ENCODE measurements at regions not wholly inside any gene's neighbourhood (a gene's known extent, or its start where the extent isn't known, plus 50 kb on each side); places are given as distances from the start of the nearest gene placed in this dataset.

- no peak overlapping the region for H3K4me3 ChIP-seq (ENCODE audit: low read depth, low read length)
- TF ChIP-seq, protein P1, sequence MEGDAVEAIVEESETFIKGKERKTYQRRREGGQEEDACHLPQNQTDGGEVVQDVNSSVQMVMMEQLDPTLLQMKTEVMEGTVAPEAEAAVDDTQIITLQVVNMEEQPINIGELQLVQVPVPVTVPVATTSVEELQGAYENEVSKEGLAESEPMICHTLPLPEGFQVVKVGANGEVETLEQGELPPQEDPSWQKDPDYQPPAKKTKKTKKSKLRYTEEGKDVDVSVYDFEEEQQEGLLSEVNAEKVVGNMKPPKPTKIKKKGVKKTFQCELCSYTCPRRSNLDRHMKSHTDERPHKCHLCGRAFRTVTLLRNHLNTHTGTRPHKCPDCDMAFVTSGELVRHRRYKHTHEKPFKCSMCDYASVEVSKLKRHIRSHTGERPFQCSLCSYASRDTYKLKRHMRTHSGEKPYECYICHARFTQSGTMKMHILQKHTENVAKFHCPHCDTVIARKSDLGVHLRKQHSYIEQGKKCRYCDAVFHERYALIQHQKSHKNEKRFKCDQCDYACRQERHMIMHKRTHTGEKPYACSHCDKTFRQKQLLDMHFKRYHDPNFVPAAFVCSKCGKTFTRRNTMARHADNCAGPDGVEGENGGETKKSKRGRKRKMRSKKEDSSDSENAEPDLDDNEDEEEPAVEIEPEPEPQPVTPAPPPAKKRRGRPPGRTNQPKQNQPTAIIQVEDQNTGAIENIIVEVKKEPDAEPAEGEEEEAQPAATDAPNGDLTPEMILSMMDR (IDR thresholded peaks at IDR 0.05; ENCODE audit: borderline replicate concordance, insufficient read depth, low read depth, low read length): no peak
Measured at GRCh38 chr9:115296831-115297565, 179.0 kb upstream of the TNC start.

- TF ChIP-seq, protein P1 (IDR thresholded peaks at IDR 0.05; ENCODE audit: borderline replicate concordance, insufficient read depth, low read depth, low read length): no peak
- H3K4me3 ChIP-seq (ENCODE audit: low read depth, low read length): no peak overlapping the region
Measured at GRCh38 chr9:115300116-115300515, 182.2 kb upstream of the TNC start.

DNA sequence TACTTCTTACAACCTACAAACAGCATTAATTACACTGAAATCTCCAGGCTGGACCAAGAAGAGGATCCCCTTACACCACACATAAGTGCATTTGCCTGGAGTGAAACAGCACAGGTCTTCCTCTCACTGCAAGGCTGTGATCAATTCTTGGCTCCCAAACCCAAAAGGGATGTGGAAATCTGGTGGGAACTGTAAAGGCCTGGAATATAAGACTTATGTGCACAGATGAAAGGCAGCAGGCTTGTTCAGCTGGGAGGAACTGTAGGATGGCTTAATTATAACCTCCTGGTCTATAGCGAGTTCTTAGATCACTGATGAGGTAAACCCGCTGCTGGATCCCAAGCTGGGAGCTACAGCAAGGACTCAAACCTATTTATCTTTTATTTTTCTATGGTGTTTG is 182.9 kb upstream of the TNC start:
- H3K4me3 ChIP-seq (ENCODE audit: low read depth, low read length): no peak overlapping the region
- TF ChIP-seq, protein P1 (IDR thresholded peaks at IDR 0.05; ENCODE audit: borderline replicate concordance, insufficient read depth, low read depth, low read length): no peak

- TF ChIP-seq, protein P1 (IDR thresholded peaks at IDR 0.05; ENCODE audit: borderline replicate concordance, insufficient read depth, low read depth, low read length): no peak
- no peak overlapping the region for H3K4me3 ChIP-seq (ENCODE audit: low read depth, low read length)
Measured at GRCh38 chr9:115301581-115301980, 183.6 kb upstream of the TNC start.

DNA sequence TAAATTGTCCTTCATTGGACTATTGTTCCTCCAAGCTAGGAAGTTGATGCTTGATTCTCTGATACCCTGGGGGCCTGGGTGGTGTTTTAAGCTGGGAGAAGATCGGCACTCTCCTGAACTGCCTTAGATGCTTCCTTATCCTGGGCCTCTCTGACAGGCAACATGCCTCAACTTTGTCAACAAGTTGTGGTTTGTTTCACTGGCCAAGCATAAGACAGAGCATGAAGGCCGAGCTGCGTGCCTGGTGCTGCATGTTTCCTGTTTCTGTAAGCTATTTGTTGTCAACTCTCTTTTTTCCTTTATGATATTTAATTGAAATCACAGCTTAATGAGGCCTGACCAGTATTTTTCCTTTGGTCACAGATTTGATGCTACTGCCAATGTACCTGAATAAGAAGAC is 187.6 kb upstream of the TNC start:
- TF ChIP-seq, protein P1 (IDR thresholded peaks at IDR 0.05; ENCODE audit: borderline replicate concordance, insufficient read depth, low read depth, low read length): no peak

DNA sequence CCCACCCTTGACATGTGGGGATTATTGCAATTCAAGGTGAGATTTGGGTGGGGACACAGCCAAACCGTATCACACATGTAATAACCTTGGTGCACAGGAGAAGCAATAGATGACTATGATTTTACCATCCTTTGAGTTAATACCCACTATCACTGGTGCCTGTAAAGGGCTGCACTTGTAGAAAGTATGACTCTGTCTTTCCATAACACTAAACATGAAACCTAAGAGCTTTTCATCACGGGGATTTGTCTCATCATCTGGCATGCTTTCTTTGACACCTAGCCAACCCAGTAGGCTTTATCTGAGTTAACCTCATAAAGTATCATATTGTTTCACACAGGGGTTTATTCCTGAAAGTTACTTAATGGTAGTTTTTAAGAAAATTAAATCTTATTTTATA is 188.9 kb upstream of the TNC start:
- TF ChIP-seq, protein P1 (IDR thresholded peaks at IDR 0.05; ENCODE audit: borderline replicate concordance, insufficient read depth, low read depth, low read length): no peak
- no peak overlapping the region for H3K4me3 ChIP-seq (ENCODE audit: low read depth, low read length)

More for the DNA sequence above, 187.6 kb upstream of the TNC start:
- H3K4me3 ChIP-seq (ENCODE audit: low read depth, low read length): no peak overlapping the region

DNA sequence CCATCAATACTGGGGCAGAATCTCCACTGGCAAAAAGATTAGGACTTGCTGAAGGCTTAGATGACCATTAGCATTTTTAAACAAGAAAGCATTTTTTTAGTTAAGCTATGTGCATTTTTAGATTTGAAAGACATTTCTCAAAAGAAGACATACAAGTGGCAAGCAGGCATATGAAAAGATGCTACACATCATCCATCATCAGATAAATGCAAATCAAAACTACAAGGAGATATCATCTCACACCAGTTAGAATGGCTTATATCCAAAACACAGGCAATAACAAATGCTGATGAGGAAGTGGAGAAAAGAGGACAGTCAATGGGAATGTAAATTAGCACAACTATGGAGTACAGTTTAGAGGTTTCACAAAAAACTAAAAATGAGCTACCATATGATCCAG is 195.6 kb upstream of the TNC start:
- TF ChIP-seq, protein P1 (IDR thresholded peaks at IDR 0.05; ENCODE audit: borderline replicate concordance, insufficient read depth, low read depth, low read length): no peak
- H3K4me3 ChIP-seq (ENCODE audit: low read depth, low read length): no peak overlapping the region
